Bronchial epithelial cell (primary cell): ENCODE measurements at regions not wholly inside any gene's neighbourhood (a gene's known extent, or its start where the extent isn't known, plus 50 kb on each side); places are given as distances from the start of the nearest gene placed in this dataset.
A peak's percentile ranks its signal among the peaks of the same experiment; 100 is the strongest.

Experiments used
- DNase-seq: peaks from one replicate; pipeline ENCODE4 v3.0.0-alpha.2; 2010; ENCODE audit warnings: low read depth
- FAIRE-seq: peaks from 2 replicates; lab custom pipeline; 2011; peaks lifted over from hg19 to GRCh38; lab: Jason Lieb, UNC
- H3K27me3 ChIP-seq: 2 replicates; pipeline ENCODE4 v1.5.1; 2011; ENCODE audit warnings: low read length; ENCODE audit not compliant: control insufficient read depth, insufficient read depth
- H3K36me3 ChIP-seq: 2 replicates; pipeline ENCODE4 v1.5.1; 2011; ENCODE audit warnings: low read length; ENCODE audit not compliant: control insufficient read depth, insufficient read depth
- H3K4me3 ChIP-seq: 2 replicates; pipeline ENCODE4 v1.5.1; 2011; ENCODE audit warnings: mild to moderate bottlenecking, low read depth, low read length, control low read depth
- CTCF ChIP-seq: IDR thresholded peaks from 2 replicates; pipeline ENCODE4 v1.5.1; 2011; ENCODE audit warnings: mild to moderate bottlenecking, moderate library complexity, low read length, control low read depth, inconsistent platforms; ENCODE audit not compliant: insufficient read depth, severe bottlenecking

DNA sequence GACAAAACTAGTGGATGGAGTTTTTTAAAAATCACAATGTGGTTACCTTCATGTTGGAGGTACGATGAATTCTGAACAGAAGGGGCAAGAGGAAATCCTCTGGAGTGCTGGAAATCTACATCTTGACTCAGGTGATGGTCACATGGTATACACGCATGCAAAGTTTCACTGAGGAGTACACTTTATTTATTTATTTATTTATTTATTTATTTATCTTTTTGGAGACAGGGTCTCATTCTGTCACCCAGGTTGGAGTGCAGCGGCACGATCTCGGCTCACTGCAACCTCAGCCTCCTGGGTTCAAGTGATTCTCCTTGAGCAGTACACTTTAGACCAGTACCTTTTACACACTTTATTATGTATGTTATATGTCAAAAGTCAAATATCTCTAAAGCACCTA is 645.7 kb upstream of the DIPK2B start:
- Histone ChIP-seq H3K27me3 (no peaks in the 10 kb centered on the region), H3K4me3 (no peak overlapping the region), H3K36me3 (peaks cover 6% of the 10 kb centered on the region)
- TF ChIP-seq CTCF = no peak
- no peak for DNase-seq
- no peak for FAIRE-seq

DNA sequence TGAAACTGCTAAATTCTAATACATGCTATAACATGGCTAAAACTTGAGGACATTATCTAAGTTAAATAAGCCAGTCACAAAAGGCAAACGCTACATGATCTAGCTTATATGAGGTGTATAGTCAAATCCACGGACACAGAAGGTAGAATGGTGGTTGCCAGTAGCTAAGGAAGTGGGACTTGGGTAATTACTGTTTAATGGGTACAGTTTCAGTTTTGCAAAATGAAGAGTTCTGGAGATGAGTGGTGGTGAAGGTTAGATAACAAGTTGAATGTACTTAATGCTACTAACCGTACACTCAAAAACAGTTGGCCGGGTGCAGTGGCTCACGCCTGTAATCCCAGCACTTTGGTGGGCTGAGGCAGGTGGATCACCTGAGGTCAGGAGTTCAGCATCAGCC is 644.5 kb upstream of the DIPK2B start:
- no peak overlapping the region for H3K4me3 ChIP-seq
- TF ChIP-seq CTCF = no peak
- peaks cover 7% of the 10 kb centered on the region for H3K36me3 ChIP-seq
- H3K27me3 ChIP-seq = no peaks in the 10 kb centered on the region
- FAIRE-seq (no peak), DNase-seq (no peak)

DNA sequence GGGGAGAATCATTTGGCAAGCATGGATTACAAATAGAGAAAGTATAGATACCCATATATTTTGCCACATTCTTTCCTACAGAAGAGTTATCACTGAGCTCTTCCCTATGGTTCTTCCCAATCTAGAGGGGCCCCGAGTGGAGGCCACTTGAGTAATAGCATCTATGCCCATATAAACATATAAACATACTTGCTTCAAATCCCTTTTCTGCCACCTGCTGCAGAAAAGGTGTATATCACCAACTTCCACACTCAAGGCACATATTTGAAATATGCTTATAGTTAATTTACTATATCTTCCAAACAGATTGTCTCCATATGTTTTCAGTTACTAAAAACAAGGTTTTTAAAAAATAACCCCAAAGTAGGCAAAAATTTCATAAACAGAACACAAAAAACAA is 642.8 kb upstream of the DIPK2B start:
- Histone ChIP-seq H3K4me3 (no peak overlapping the region), H3K36me3 (peaks cover 7% of the 10 kb centered on the region), H3K27me3 (no peaks in the 10 kb centered on the region)
- no peak for FAIRE-seq
- DNase-seq = peak; percentile 24
- TF ChIP-seq CTCF = peak; percentile 1

GRCh38 chrX:45842926-45843315 is 642.2 kb upstream of the DIPK2B start:
- Histone ChIP-seq H3K4me3 (no peak overlapping the region), H3K27me3 (no peaks in the 10 kb centered on the region), H3K36me3 (peaks cover 3% of the 10 kb centered on the region)
- DNase-seq = no peak
- TF ChIP-seq CTCF = no peak
- no peak for FAIRE-seq

DNA sequence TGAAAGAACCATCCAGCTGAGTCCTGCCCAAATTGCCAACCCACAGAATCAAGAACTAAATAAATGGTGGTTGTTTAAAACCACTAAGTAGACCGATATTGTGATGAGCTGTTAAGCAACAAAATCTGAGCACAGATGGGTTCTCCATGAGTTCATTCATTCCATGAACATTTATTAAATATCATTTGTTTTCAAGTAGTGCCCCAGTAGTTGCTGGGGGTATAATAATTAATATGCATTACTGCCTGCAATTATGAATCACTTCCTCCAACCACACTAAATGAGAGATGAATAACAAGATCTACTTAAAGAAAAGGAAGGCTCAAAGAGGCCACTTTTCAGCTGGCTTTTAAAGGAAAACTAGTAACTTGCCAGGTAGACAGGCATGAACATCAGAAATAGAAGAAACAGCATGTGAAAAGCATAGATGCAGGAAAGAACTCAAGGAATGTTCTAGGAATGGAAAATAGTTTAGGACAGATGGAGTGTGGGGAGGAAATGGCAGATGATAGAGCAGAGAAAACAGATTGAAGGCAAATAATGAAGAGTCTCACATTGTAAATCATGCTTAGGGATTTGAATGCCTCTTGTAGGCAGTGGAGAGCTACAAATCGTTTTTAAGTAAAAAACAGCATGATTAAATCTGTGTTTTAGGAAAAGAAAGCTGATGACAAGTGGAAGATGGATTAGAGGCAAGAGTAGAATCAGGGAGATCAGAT is 641.7 kb upstream of the DIPK2B start:
- peaks cover 3% of the 10 kb centered on the region for H3K36me3 ChIP-seq
- H3K27me3 ChIP-seq = no peaks in the 10 kb centered on the region
- no peak overlapping the region for H3K4me3 ChIP-seq
- no peak for FAIRE-seq
- DNase-seq = peak; percentile 20
- no peak for TF ChIP-seq CTCF
